IPS DF 6.9 (cell line): ENCODE measurements at regions not wholly inside any gene's neighbourhood (a gene's known extent, or its start where the extent isn't known, plus 50 kb on each side); places are given as distances from the start of the nearest gene placed in this dataset.

ENCODE experiments used
- DNase-seq: peaks from one replicate; pipeline ENCODE4 v3.0.0-alpha.2; 2013; ENCODE audit warnings: low read depth, low spot score
- H3K27ac ChIP-seq: one replicate; pipeline ENCODE4 v1.5.1; 2013; ENCODE audit warnings: low read length, control low read depth
- H3K27me3 ChIP-seq: 2 replicates; pipeline ENCODE4 v1.6.1; 2013; ENCODE audit warnings: mild to moderate bottlenecking, low read length; ENCODE audit not compliant: control insufficient read depth, insufficient read depth
- H3K36me3 ChIP-seq: 2 replicates; pipeline ENCODE4 v1.6.1; 2013; ENCODE audit warnings: low read length; ENCODE audit not compliant: control insufficient read depth, insufficient read depth
- H3K4me1 ChIP-seq: 2 replicates; pipeline ENCODE4 v1.6.1; 2013; ENCODE audit warnings: low read length; ENCODE audit not compliant: control insufficient read depth, insufficient read depth
- H3K4me3 ChIP-seq: 2 replicates; pipeline ENCODE4 v1.5.1; 2013; ENCODE audit warnings: mild to moderate bottlenecking, low read length
- H3K9me3 ChIP-seq: 2 replicates; pipeline ENCODE4 v1.6.1; 2013; ENCODE audit warnings: low read length, inconsistent platforms; ENCODE audit not compliant: control insufficient read depth, insufficient read depth
- WGBS: extraction: QIAGEN DNeasy Blood & Tissue Kit; methylation state at CpG from one replicate; pipeline ENCODE4 v1.1.7; 2013; ENCODE audit warnings: mixed read lengths, missing lambda C conversion rate; ENCODE audit not compliant: insufficient read length, insufficient coverage; 5-methylcytosine and 5-hydroxymethylcytosine counted together

DNA sequence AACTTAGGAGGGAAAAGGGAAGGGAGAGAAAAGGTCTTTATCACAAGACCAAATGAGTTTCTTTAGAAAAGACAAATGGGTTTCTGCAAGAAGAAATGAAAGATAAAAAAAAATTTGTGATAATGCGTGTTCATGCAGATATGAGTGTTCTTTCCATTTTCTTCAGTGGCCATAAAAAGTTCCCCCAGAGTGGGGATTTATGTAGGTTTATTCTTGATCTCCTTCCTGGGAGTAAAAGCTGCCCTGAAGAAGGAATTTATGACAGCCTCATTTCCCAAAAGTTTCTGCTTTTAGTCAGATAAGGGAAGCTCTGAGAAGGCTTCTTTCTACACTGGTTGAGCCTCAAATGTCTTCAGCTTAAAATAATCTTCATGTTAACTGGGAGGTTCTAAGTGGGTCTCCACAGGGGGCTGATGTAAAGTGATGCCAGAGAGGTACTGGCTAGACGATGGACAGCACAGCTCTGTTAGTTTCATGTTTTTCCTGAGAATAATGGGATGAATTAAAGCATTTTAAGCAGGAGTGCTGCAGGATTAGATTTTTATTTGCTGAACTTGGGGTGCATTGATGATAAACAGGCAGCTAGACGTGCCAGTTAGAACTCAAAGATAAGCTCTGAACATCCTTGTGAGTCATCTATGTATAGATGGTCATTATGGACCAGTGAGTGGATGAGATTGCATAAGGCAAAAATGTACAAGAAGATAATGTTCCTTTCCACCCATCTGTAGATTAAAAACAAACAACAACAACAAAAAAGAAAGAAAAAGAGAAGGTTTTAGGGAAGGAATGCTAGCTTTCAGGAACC, 65.6 kb upstream of the EPCAM start:
- no peaks in the 10 kb centered on the region for H3K36me3 ChIP-seq
- H3K4me3 ChIP-seq, result no peak overlapping the region
- peaks cover 2% of the 10 kb centered on the region; the same call in 1 of the 2 replicates for H3K4me1 ChIP-seq
- no peaks in the 10 kb centered on the region for H3K9me3 ChIP-seq
- H3K27me3 ChIP-seq, result no peaks in the 10 kb centered on the region; the same call in 1 of the 2 replicates
- WGBS, result no CpG with 5 or more reads among the region's 3 CpGs
- H3K27ac ChIP-seq, result no peak overlapping the region
- DNase-seq, result no peak

DNA sequence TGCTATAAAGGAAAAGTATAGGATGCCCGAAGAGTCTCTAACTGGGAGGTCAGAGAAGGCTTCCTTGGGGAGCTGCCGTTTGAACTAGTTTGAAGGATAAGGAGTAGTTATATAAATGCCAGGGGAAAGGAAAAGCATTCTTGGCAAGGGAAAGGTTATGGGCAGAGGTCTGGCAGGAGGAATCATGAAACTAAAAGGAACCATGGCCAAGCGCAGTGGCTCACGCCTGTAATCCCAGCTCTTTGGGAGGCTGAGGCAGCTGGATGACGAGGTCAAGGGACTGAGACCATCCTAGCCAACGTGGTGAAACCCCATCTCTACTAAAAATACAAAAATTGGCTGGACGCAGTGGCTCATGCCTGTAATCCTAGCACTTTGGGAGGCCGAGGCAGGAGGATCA, 66.8 kb upstream of the EPCAM start:
- no peaks in the 10 kb centered on the region for H3K36me3 ChIP-seq
- no peak overlapping the region for H3K4me3 ChIP-seq
- no peaks in the 10 kb centered on the region; the same call in 1 of the 2 replicates for H3K27me3 ChIP-seq
- no peaks in the 10 kb centered on the region for H3K9me3 ChIP-seq
- no CpG with 5 or more reads among the region's 8 CpGs for WGBS
- no peak overlapping the region for H3K27ac ChIP-seq
- DNase-seq, result no peak
- peaks cover 3% of the 10 kb centered on the region; the same call in 1 of the 2 replicates for H3K4me1 ChIP-seq

DNA sequence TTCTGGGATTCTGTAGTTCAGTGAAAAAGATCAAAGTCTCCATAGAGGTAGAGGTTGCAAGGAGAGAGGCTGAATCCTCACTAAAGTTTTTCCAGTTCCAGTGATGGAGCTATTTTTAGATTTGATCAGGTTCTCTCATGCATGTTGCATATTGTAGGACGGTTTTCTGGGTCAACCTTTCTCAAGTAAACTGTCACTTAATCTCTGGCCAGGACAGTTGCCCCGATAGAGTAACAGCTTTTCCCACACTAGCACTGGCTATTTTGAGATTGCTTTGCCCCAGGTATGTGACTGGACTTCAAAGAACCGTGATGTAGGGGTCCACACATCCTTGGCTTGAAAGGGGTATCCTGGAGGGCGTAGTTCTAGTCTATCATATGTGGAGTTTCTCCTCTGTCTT, 67.4 kb upstream of the EPCAM start:
- no CpG with 5 or more reads among the region's 4 CpGs for WGBS
- H3K4me1 ChIP-seq, result peaks cover 3% of the 10 kb centered on the region; the same call in 1 of the 2 replicates
- H3K4me3 ChIP-seq, result no peak overlapping the region
- DNase-seq, result no peak
- H3K9me3 ChIP-seq, result no peaks in the 10 kb centered on the region
- H3K27ac ChIP-seq, result no peak overlapping the region
- H3K36me3 ChIP-seq, result no peaks in the 10 kb centered on the region
- H3K27me3 ChIP-seq, result no peaks in the 10 kb centered on the region; the same call in 1 of the 2 replicates

DNA sequence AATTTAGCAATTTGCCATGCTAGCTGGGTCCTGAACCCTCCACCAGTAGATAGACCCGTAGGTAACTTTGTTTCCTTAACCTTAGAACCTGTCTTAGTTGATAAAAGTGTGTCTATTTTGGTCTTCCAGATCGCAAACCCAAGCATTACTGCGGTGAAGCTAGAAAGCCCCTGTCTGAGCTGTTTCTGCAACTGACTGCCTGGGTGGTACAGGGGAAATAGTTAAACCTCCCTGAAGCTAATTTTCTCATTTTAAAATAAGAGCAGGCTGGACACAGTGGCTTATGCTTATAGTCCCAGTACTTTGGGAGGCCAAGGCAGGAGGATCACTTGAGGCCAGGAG, 67.9 kb upstream of the EPCAM start:
- no peaks in the 10 kb centered on the region for H3K36me3 ChIP-seq
- no peak overlapping the region for H3K27ac ChIP-seq
- no CpG with 5 or more reads among the region's 3 CpGs for WGBS
- H3K9me3 ChIP-seq, result no peaks in the 10 kb centered on the region
- no peaks in the 10 kb centered on the region; the same call in 1 of the 2 replicates for H3K27me3 ChIP-seq
- H3K4me1 ChIP-seq, result peaks cover 3% of the 10 kb centered on the region; the same call in 1 of the 2 replicates
- H3K4me3 ChIP-seq, result no peak overlapping the region
- DNase-seq, result no peak

DNA sequence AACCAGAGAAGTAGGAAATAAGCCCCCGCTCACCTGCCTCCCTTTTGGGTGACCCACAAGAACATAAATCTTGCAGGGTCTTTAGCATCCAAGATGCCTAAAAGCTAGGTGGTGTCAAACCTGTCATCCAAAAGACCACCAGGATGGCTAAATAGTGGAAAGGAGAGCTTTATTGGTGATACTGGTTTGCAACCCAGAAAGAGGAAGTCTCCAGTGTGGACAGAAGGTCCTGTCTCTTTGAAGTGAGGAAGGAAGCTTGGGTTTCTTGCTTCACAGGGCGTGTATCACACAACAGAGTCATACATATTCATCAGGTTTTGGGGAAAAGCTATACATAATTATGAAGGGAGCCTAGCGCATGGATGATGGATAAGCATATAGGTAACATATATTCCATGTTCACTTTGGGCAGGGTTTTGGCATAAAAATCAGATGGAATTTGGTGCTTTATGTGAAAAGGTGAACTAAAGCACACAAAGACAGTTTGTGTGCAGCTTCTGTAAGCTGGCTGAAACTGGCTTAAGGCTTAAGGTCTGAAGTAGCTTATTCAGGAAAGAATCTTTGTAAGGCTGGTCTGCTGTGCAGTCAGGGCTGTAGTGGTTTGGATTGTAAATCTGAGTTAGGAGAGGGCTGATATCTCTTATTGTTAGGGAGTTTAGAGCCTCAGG, 68.4 kb upstream of the EPCAM start:
- peaks cover 3% of the 10 kb centered on the region; the same call in 1 of the 2 replicates for H3K4me1 ChIP-seq
- H3K4me3 ChIP-seq, result no peak overlapping the region
- no peaks in the 10 kb centered on the region; the same call in 1 of the 2 replicates for H3K27me3 ChIP-seq
- no peaks in the 10 kb centered on the region for H3K9me3 ChIP-seq
- H3K27ac ChIP-seq, result no peak overlapping the region
- no CpG with 5 or more reads among the region's 3 CpGs for WGBS
- no peaks in the 10 kb centered on the region for H3K36me3 ChIP-seq
- no peak for DNase-seq

DNA sequence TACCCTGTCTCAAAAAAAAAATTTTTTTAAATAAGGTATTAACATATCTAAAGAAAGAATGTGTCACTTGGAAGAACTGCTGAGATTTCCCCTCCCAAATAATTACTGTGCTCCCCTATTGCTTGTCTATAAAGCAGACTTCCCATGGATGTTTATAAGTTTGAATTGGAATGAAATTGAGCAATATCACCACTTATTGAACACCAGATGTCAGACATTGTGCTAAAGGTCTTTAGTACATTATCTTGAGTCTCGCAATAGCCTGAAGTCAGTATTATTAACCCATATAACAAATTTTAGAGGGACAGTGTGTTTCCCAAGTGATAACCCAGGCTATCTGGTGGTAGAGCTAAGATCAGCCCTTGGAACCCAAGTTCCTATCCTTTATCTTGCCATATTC, 69.0 kb upstream of the EPCAM start:
- Histone ChIP-seq H3K36me3 (no peaks in the 10 kb centered on the region), H3K9me3 (no peaks in the 10 kb centered on the region), H3K27ac (no peak overlapping the region), H3K27me3 (no peaks in the 10 kb centered on the region; the same call in 1 of the 2 replicates), H3K4me1 (peaks cover 3% of the 10 kb centered on the region; the same call in 1 of the 2 replicates), H3K4me3 (no peak overlapping the region)
- no CpG with 5 or more reads among the region's 1 CpG for WGBS
- DNase-seq, result no peak

DNA sequence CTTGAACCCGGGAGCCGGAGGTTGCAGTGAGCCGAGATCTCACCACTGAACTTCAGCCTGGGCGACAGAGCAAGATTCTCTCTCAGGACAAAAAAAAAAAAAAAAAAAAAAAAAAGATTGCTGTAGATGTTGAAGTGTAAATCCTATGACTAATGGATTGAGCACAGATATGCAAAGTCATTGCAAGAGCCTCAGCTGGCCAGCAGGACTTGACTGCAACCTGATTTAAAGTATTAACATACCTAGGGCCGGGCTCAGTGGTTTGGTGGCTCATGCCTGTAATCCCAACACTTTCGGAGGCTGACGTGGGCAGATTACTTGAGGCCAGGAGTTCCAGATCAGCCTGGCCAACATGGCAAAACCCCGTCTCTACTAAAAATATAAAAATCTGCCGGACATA, 69.6 kb upstream of the EPCAM start:
- no peak overlapping the region for H3K27ac ChIP-seq
- H3K4me3 ChIP-seq, result no peak overlapping the region
- DNase-seq, result no peak
- no peaks in the 10 kb centered on the region; the same call in 1 of the 2 replicates for H3K27me3 ChIP-seq
- no peaks in the 10 kb centered on the region for H3K9me3 ChIP-seq
- H3K4me1 ChIP-seq, result peaks cover 3% of the 10 kb centered on the region; the same call in 1 of the 2 replicates
- H3K36me3 ChIP-seq, result no peaks in the 10 kb centered on the region
- WGBS, result no CpG with 5 or more reads among the region's 9 CpGs

DNA sequence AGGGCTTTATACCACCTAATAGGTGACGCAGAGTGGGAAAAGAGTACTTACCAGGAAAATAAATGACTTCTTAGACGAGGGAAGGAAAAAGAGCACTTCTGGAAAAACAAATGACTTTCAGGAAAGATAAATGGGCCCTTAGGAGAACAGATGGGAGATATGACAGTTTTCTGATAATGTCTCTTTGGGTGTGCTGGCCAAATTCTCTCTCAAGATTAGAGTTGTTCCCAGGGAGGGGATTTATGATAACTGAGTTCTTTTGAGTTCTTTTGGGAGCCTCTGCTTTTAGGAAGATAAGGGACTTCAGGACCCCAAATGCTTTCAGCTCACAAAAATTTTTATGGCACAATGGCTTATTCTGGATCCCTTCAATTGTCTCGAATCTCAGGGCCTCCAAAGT, 70.3 kb upstream of the EPCAM start:
- Histone ChIP-seq H3K9me3 (no peaks in the 10 kb centered on the region), H3K36me3 (no peaks in the 10 kb centered on the region), H3K4me1 (peaks cover 3% of the 10 kb centered on the region), H3K4me3 (no peak overlapping the region), H3K27ac (no peak overlapping the region), H3K27me3 (no peaks in the 10 kb centered on the region; the same call in 1 of the 2 replicates)
- DNase-seq, result no peak
- WGBS, result no CpG with 5 or more reads among the region's 3 CpGs

DNA sequence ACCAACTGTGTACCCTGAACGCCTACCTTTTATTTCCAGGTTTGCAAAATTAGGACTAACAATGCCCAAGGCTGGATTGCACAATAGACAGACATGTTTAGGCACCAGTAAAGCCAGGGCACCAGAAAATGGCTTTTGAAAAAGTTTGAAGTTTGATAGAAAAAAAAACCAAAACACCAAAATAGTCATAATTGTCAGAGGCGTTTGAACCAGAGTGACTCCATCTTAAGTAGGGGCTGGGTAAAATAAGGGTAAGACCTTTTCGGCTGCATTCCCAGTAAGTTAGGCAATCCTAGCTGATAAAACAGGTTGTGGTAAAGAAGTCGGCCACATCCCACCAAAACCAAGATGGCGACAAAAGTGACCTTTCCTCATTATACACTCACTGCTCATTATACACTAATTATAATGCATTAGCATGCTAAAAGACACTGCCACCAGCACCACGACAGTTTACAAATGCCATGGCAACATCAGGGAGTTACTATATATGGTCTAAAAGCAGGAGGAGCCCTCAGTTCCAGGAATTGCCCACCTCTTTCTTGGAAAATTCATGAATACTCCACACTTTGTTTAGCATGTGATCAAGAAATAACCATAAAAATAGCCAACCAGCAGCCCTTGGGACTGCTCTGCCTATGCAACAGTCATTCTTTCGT, 71.2 kb upstream of the EPCAM start:
- Histone ChIP-seq H3K9me3 (no peaks in the 10 kb centered on the region), H3K4me3 (no peak overlapping the region), H3K27ac (no peak overlapping the region), H3K4me1 (peaks cover 1% of the 10 kb centered on the region; the same call in 1 of the 2 replicates), H3K27me3 (no peaks in the 10 kb centered on the region; the same call in 1 of the 2 replicates), H3K36me3 (no peaks in the 10 kb centered on the region)
- DNase-seq, result no peak
- no CpG with 5 or more reads among the region's 7 CpGs for WGBS

DNA sequence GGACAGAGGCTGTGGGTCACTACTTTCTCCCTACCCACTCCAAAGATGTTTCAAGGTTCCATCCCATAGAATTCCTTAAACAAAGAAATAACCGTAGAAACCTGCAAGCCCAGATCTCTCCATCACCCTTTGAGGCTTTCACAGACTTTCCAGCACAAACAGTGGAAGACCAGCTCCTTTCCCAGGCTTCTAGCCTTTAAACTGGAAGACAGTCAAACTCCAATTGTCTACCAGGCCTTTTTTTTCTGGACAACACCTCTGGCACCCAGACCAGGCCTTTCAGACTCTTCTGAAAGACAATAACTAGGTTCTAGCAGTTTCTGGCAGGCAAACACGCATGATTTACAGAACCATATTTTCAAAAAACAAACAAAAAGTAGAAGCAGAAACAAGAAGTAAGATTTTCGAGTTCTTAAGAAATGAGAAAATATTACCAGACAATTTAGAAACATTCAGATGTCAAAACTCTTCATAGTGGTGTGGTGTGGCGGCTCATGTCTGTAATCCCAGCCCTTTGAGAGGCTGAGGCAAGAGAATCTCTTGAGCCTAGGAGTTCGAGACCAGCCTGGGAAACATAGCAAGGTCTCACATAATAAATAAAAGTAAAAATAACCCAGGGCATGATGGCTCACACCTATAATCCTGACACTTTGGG, 73.0 kb upstream of the EPCAM start:
- Histone ChIP-seq H3K36me3 (no peaks in the 10 kb centered on the region), H3K27me3 (no peaks in the 10 kb centered on the region), H3K9me3 (no peaks in the 10 kb centered on the region), H3K4me1 (peaks cover 1% of the 10 kb centered on the region; the same call in 1 of the 2 replicates), H3K27ac (no peak overlapping the region), H3K4me3 (no peak overlapping the region)
- WGBS, result no CpG with 5 or more reads among the region's 5 CpGs
- no peak for DNase-seq
